SK-N-SH (cell line): ENCODE measurements at regions not wholly inside any gene's neighbourhood (a gene's known extent, or its start where the extent isn't known, plus 50 kb on each side); places are given as distances from the start of the nearest gene placed in this dataset.

Source experiments
- CTCF ChIA-PET: fragments of 300-600, 350-600 bp; formaldehyde crosslinking; extraction: SDS; loops from one replicate; lab custom pipeline; 2021; lab: Yijun Ruan, JAX
- POLR2A ChIA-PET: fragments of 350-600 bp; sonication (Branson Sonifier 250); formaldehyde crosslinking; extraction: SDS; loops from one replicate; lab custom pipeline; 2020; ENCODE audit warnings: antibody characterized with exemption, inconsistent platforms; lab: Yijun Ruan, JAX
- DNase-seq: peaks from one replicate; pipeline ENCODE4 v3.0.0; 2012
- H2AFZ ChIP-seq: fragments of 200-600 bp; sonication (generic); 2 replicates; pipeline ENCODE4 v1.8.1; 2016; ENCODE audit warnings: antibody characterized with exemption, mild to moderate bottlenecking, low read depth
- H3F3A ChIP-seq: fragments of 200-600 bp; sonication (generic); replicated peaks from 2 replicates; pipeline ENCODE3; 2016; ENCODE audit warnings: antibody characterized with exemption, mild to moderate bottlenecking; ENCODE audit not compliant: insufficient read depth
- H3K27ac ChIP-seq, 2 experiments: fragments of 200-500 bp in 1 of 2; fragments of 200-600 bp in 1 of 2; sonication (Bioruptor generic) in 1 of 2; sonication (generic), shearing (Covaris generic) in 1 of 2; 2 replicates each; pipeline versions ENCODE4 v1.5.1 to v1.6.1; 2014 to 2016; ENCODE audit warnings: low read depth in 2 of 2, inconsistent platforms in 1 of 2, low read length in 1 of 2, mild to moderate bottlenecking in 1 of 2, mixed read lengths in 1 of 2
- H3K27me3 ChIP-seq: fragments of 200-600 bp; sonication (generic), shearing (Covaris generic); 2 replicates; pipeline ENCODE4 v1.6.1; 2016; ENCODE audit warnings: mixed run types; ENCODE audit not compliant: insufficient read depth
- H3K36me3 ChIP-seq, 2 experiments: fragments of 200-500 bp in 1 of 2; fragments of 200-600 bp in 1 of 2; sonication (Bioruptor generic) in 1 of 2; sonication (generic) in 1 of 2; replicated peaks in 1 of 2; 2 replicates each; pipeline versions ENCODE3 to v1.5.1; 2014 to 2016; ENCODE audit warnings: low read length in 1 of 2, mild to moderate bottlenecking in 1 of 2; ENCODE audit not compliant: insufficient read depth in 2 of 2, control insufficient read depth in 1 of 2
- H3K4me1 ChIP-seq, 2 experiments: fragments of 200-500 bp in 1 of 2; fragments of 200-600 bp in 1 of 2; sonication (Bioruptor generic) in 1 of 2; sonication (generic), shearing (Covaris generic) in 1 of 2; 2 replicates each; pipeline versions ENCODE4 v1.5.1 to v1.6.1; 2014 to 2016; ENCODE audit warnings: low read depth in 1 of 2, low read length in 1 of 2, mixed run types in 1 of 2; ENCODE audit not compliant: insufficient read depth in 2 of 2, control insufficient read depth in 1 of 2
- H3K4me2 ChIP-seq: fragments of 200-600 bp; sonication (generic), shearing (Covaris generic); 2 replicates; pipeline ENCODE4 v1.6.1; 2017; ENCODE audit warnings: mixed run types
- H3K4me3 ChIP-seq, 2 experiments: fragments of 200-500 bp in 1 of 2; fragments of 200-600 bp in 1 of 2; sonication (Bioruptor generic) in 1 of 2; sonication (generic), shearing (Covaris generic) in 1 of 2; 2 replicates each; pipeline versions ENCODE4 v1.5.1 to v1.8.1; 2014 to 2016; ENCODE audit warnings: low read depth in 2 of 2, inconsistent platforms in 1 of 2, low read length in 1 of 2, mild to moderate bottlenecking in 1 of 2, mixed read lengths in 1 of 2, moderate library complexity in 1 of 2
- H3K79me2 ChIP-seq: fragments of 200-600 bp; sonication (generic); 2 replicates; pipeline ENCODE4 v1.8.1; 2017; ENCODE audit warnings: mild to moderate bottlenecking; ENCODE audit not compliant: insufficient read depth
- H3K9ac ChIP-seq: fragments of 200-600 bp; sonication (generic); 2 replicates; pipeline ENCODE4 v1.6.1; 2017; ENCODE audit warnings: mixed run types
- H3K9me2 ChIP-seq: fragments of 200-600 bp; sonication (generic); 2 replicates; pipeline ENCODE4 v1.6.1; 2017; ENCODE audit warnings: mixed run types
- H3K9me3 ChIP-seq: fragments of 200-600 bp; sonication (generic); 2 replicates; pipeline ENCODE4 v1.6.1; 2017; ENCODE audit warnings: mixed run types, mild to moderate bottlenecking, moderate library complexity
- H4K20me1 ChIP-seq: fragments of 200-600 bp; sonication (generic); 2 replicates; pipeline ENCODE4 v1.6.1; 2017; ENCODE audit warnings: mild to moderate bottlenecking, mixed run types; ENCODE audit not compliant: insufficient read depth
- CHD2 ChIP-seq: fragments of 150-350 bp; IDR thresholded peaks from 2 replicates; pipeline ENCODE4 v1.6.1; 2018; ENCODE audit warnings: low read length; ENCODE audit not compliant: partially characterized antibody
- CTCF ChIP-seq: fragments of 200-600 bp; sonication (generic); IDR thresholded peaks from 2 replicates; pipeline ENCODE4 v1.6.1; 2017; ENCODE audit warnings: antibody characterized with exemption, mild to moderate bottlenecking, moderate library complexity
- EZH2phosphoT487 ChIP-seq: fragments of 200-600 bp; sonication (generic); IDR thresholded peaks from 2 replicates; pipeline ENCODE4 v1.6.1; 2017; ENCODE audit warnings: low read depth, mixed run types, mild to moderate bottlenecking, antibody characterized with exemption, moderate library complexity, borderline replicate concordance
- FOSL2 ChIP-seq: IDR thresholded peaks from 2 replicates; pipeline ENCODE4 v1.4.0; 2012; ENCODE audit warnings: low read depth, mild to moderate bottlenecking, moderate library complexity, borderline replicate concordance
- FOXJ3 ChIP-seq: sonication (generic); formaldehyde crosslinking; IDR thresholded peaks from 2 replicates; pipeline ENCODE4 v1.5.1; 2020; ENCODE audit warnings: mild to moderate bottlenecking, missing genetic modification reagents
- FOXM1 ChIP-seq: IDR thresholded peaks from 2 replicates; pipeline ENCODE4 v1.4.0; 2012; ENCODE audit warnings: low read depth, mild to moderate bottlenecking
- GABPA ChIP-seq: IDR thresholded peaks from 2 replicates; pipeline ENCODE4 v1.4.0; 2012; ENCODE audit warnings: low read depth, mild to moderate bottlenecking
- JUND ChIP-seq: IDR thresholded peaks from 2 replicates; pipeline ENCODE4 v1.4.0; 2012
- MAX ChIP-seq: IDR thresholded peaks from 2 replicates; pipeline ENCODE4 v1.4.0; 2012; ENCODE audit warnings: low read depth
- MEF2A ChIP-seq: IDR thresholded peaks from 2 replicates; pipeline ENCODE4 v1.4.0; 2012; ENCODE audit warnings: low read depth, borderline replicate concordance
- MXI1 ChIP-seq: IDR thresholded peaks from 2 replicates; pipeline ENCODE4 v1.6.1; 2012; ENCODE audit warnings: mild to moderate bottlenecking, low read depth, low read length, improper control_type of control experiment
- NFIC ChIP-seq: IDR thresholded peaks from 2 replicates; pipeline ENCODE4 v1.4.0; 2012; ENCODE audit warnings: borderline replicate concordance
- NRF1 ChIP-seq: IDR thresholded peaks from 2 replicates; pipeline ENCODE4 v1.6.1; 2012; ENCODE audit warnings: low read depth, mild to moderate bottlenecking, low read length
- REST ChIP-seq: IDR thresholded peaks from 2 replicates; pipeline ENCODE4 v1.6.1; 2012; ENCODE audit warnings: mild to moderate bottlenecking, low read depth, low read length, moderate library complexity
- RFX5 ChIP-seq: IDR thresholded peaks from 2 replicates; pipeline ENCODE4 v1.6.1; 2012; ENCODE audit warnings: mild to moderate bottlenecking, improper control_type of control experiment, low read length
- SMC3 ChIP-seq: IDR thresholded peaks from 2 replicates; pipeline ENCODE4 v1.6.1; 2012; ENCODE audit warnings: low read depth, low read length, improper control_type of control experiment
- TCF12 ChIP-seq: IDR thresholded peaks from 2 replicates; pipeline ENCODE4 v1.4.0; 2012
- YY1 ChIP-seq: IDR thresholded peaks from 2 replicates; pipeline ENCODE4 v1.4.0; 2012; ENCODE audit warnings: low read depth, mild to moderate bottlenecking
- WGBS: methylation state at CpG from one replicate; pipeline ENCODE4 v1.1.6; 2017; ENCODE audit warnings: low lambda C conversion rate; 5-methylcytosine and 5-hydroxymethylcytosine counted together

DNA sequence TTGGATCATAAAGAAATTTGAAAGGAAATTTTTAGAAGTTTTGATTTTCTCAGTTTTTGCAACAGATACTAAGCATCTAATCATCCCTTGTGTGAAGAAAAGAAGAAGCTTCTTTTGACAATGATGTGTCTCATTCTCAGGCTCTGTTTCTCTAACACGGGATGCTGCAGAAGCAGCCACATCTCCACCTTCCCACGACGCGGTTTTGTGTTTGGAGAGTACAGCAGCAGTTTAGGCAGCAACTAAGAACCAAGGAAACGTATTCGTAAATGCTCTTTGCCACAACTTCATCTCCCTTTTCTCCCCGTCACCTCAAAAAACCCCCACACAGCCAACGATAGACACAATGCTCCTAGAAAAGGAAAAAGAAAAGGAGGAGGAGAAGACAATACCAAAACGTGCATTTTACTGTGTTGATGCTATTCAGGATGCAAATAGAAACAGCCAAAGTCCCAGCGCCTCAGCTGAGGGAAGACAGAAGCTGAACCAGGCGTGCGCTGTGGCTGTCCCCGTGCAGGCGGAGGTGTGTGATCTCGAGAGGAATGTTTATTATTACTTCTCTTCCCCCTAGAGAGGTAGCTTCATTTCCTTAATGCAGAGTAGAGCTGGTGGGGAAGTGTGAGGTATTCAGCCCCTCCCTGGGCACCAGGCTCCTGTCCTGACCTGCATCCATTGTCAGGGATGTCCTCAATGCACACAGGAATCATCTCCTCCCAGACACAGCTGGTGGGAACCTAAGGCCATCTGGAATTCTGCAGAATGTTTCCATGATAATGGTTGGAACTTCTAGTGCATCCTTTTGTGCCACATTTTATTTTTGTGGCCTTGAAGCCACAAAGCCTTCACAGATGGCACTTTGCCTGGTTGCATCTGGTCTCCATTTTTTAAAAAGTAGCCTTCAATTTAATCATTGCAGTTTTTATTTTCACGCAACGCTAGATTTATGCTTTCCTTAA is 174.6 kb upstream of the KLF6 start:
- no peak for TF ChIP-seq FOSL2
- TF ChIP-seq MXI1, result no peak
- no peak for TF ChIP-seq NFIC
- no peak for TF ChIP-seq CTCF
- TF ChIP-seq GABPA, result no peak
- TF ChIP-seq SMC3, result no peak
- TF ChIP-seq MAX, result no peak
- TF ChIP-seq REST, result no peak
- WGBS, result 94% methylated on average over 17 of the region's 17 CpGs
- H4K20me1 ChIP-seq, result no peaks in the 10 kb centered on the region
- no peaks in the 10 kb centered on the region for H3K9me2 ChIP-seq
- peaks cover 0 to 2% of the 10 kb centered on the region in 2 experiments; a peak in 1 of 4 replicates for H3K4me1 ChIP-seq
- H3K27ac ChIP-seq, result no peak overlapping the region
- CTCF ChIA-PET, result no interaction called here
- POLR2A ChIA-PET, result no interaction called here
- H3K4me3 ChIP-seq, result no peak overlapping the region
- H3K9ac ChIP-seq, result no peak overlapping the region
- H3K9me3 ChIP-seq, result no peaks in the 10 kb centered on the region
- no peak overlapping the region for H3K4me2 ChIP-seq
- H3K36me3 ChIP-seq, result no peaks in the 10 kb centered on the region
- no peaks in the 10 kb centered on the region for H3K79me2 ChIP-seq
- H3F3A ChIP-seq, result no peaks in the 10 kb centered on the region
- H2AFZ ChIP-seq, result no peak overlapping the region
- DNase-seq, result no peak
- H3K27me3 ChIP-seq, result no peaks in the 10 kb centered on the region

GRCh38 chr10:3958472-3958996 is 173.5 kb upstream of the KLF6 start:
- H2AFZ ChIP-seq, result no peak overlapping the region
- no peak overlapping the region for H3K4me3 ChIP-seq
- no peak overlapping the region for H3K4me2 ChIP-seq
- H3K27ac ChIP-seq, result no peak overlapping the region
- H3K79me2 ChIP-seq, result no peaks in the 10 kb centered on the region
- H3K9ac ChIP-seq, result no peak overlapping the region
- DNase-seq, result no peak
- H4K20me1 ChIP-seq, result no peaks in the 10 kb centered on the region
- H3K9me2 ChIP-seq, result no peaks in the 10 kb centered on the region
- no peaks in the 10 kb centered on the region for H3K27me3 ChIP-seq
- ChIA-PET CTCF (no interaction called here), POLR2A (no interaction called here)
- no peaks in the 10 kb centered on the region for H3K36me3 ChIP-seq
- H3F3A ChIP-seq, result no peaks in the 10 kb centered on the region
- H3K9me3 ChIP-seq, result no peaks in the 10 kb centered on the region
- peaks cover 0 to 2% of the 10 kb centered on the region in 2 experiments; a peak in 1 of 4 replicates for H3K4me1 ChIP-seq
- WGBS, result 95% methylated on average over 4 of the region's 4 CpGs
- TF ChIP-seq RFX5 (no peak), FOXJ3 (CRISPR knock-in tag) (no peak), TCF12 (no peak), NRF1 (no peak), CHD2 (no peak), YY1 (no peak), EZH2phosphoT487 (no peak), FOXM1 (no peak), MEF2A (no peak), FOSL2 (no peak), JUND (no peak), REST (no peak)
